H9 (cell line): ENCODE measurements at regions not wholly inside any gene's neighbourhood (a gene's known extent, or its start where the extent isn't known, plus 50 kb on each side); places are given as distances from the start of the nearest gene placed in this dataset.

Experiments
- DNase-seq: peaks from one replicate; pipeline ENCODE4 v3.0.0-alpha.2; 2017
- H2AFZ ChIP-seq: one replicate; pipeline ENCODE4 v1.6.1; 2013; ENCODE audit warnings: mild to moderate bottlenecking, low read length, control low read depth, moderate library complexity
- H2AK5ac ChIP-seq: 2 replicates; pipeline ENCODE4 v1.6.1; 2013; ENCODE audit warnings: low read length, control low read depth, mixed read lengths; ENCODE audit not compliant: insufficient read length
- H2BK120ac ChIP-seq: one replicate; pipeline ENCODE4 v1.6.1; 2013; ENCODE audit warnings: low read depth, mild to moderate bottlenecking, low read length, control low read depth, inconsistent platforms; ENCODE audit not compliant: poor library complexity, severe bottlenecking
- H2BK12ac ChIP-seq: 2 replicates; pipeline ENCODE4 v1.6.1; 2013; ENCODE audit warnings: low read length, control low read depth, mixed read lengths, low read depth; ENCODE audit not compliant: insufficient read length
- H2BK15ac ChIP-seq: 2 replicates; pipeline ENCODE4 v1.6.1; 2013; ENCODE audit warnings: low read depth, low read length, control low read depth
- H2BK20ac ChIP-seq: one replicate; pipeline ENCODE4 v1.6.1; 2013; ENCODE audit warnings: low read depth, mild to moderate bottlenecking, low read length, control low read depth, inconsistent platforms; ENCODE audit not compliant: poor library complexity, severe bottlenecking
- H2BK5ac ChIP-seq: 2 replicates; pipeline ENCODE4 v1.6.1; 2013; ENCODE audit warnings: low read length, control low read depth, mixed read lengths; ENCODE audit not compliant: insufficient read length
- H3K14ac ChIP-seq: 2 replicates; pipeline ENCODE4 v1.6.1; 2013; ENCODE audit warnings: low read length, control low read depth; ENCODE audit not compliant: insufficient read depth
- H3K18ac ChIP-seq: 2 replicates; pipeline ENCODE4 v1.6.1; 2013; ENCODE audit warnings: low read depth, mild to moderate bottlenecking, mixed read lengths, low read length, control low read depth; ENCODE audit not compliant: insufficient read length
- H3K23ac ChIP-seq: 2 replicates; pipeline ENCODE4 v1.6.1; 2013; ENCODE audit warnings: low read length, control low read depth, mixed read lengths, low read depth; ENCODE audit not compliant: insufficient read length
- H3K23me2 ChIP-seq: 2 replicates; pipeline ENCODE4 v1.6.1; 2013; ENCODE audit warnings: low read depth, mild to moderate bottlenecking, mixed read lengths, low read length, control low read depth; ENCODE audit not compliant: insufficient read length, poor library complexity, severe bottlenecking
- H3K27ac ChIP-seq: 2 replicates; pipeline ENCODE4 v1.5.1; 2013; ENCODE audit warnings: low read length, control low read depth, mixed read lengths, low read depth; ENCODE audit not compliant: insufficient read length
- H3K27me3 ChIP-seq: 2 replicates; pipeline ENCODE4 v1.6.1; 2013; ENCODE audit warnings: low read length, control low read depth, inconsistent platforms; ENCODE audit not compliant: insufficient read depth
- H3K4ac ChIP-seq: 2 replicates; pipeline ENCODE4 v1.6.1; 2013; ENCODE audit warnings: low read depth, mild to moderate bottlenecking, control low read depth, inconsistent platforms, low read length, moderate library complexity
- H3K4me1 ChIP-seq: 2 replicates; pipeline ENCODE4 v1.6.1; 2013; ENCODE audit warnings: low read length, control low read depth, inconsistent platforms; ENCODE audit not compliant: insufficient read depth
- H3K4me2 ChIP-seq: 2 replicates; pipeline ENCODE4 v1.6.1; 2013; ENCODE audit warnings: low read length, control low read depth, mixed read lengths; ENCODE audit not compliant: insufficient read length, insufficient read depth
- H3K56ac ChIP-seq: 2 replicates; pipeline ENCODE4 v1.6.1; 2013; ENCODE audit warnings: low read depth, mild to moderate bottlenecking, mixed read lengths, low read length, control low read depth; ENCODE audit not compliant: insufficient read length
- H3K79me1 ChIP-seq: 2 replicates; pipeline ENCODE4 v1.6.1; 2013; ENCODE audit warnings: low read depth, mild to moderate bottlenecking, moderate library complexity, low read length, control low read depth, inconsistent platforms; ENCODE audit not compliant: insufficient read depth, poor library complexity, severe bottlenecking
- H3K79me2 ChIP-seq: 2 replicates; pipeline ENCODE4 v1.6.1; 2013; ENCODE audit warnings: low read length, control low read depth, inconsistent platforms; ENCODE audit not compliant: insufficient read depth
- H3K9ac ChIP-seq: 2 replicates; pipeline ENCODE4 v1.6.1; 2013; ENCODE audit warnings: low read length, control low read depth, mixed read lengths; ENCODE audit not compliant: insufficient read length; ENCODE audit errors: extremely low read depth
- H3K9me3 ChIP-seq: one replicate; pipeline ENCODE4 v1.6.1; 2013; ENCODE audit warnings: low read depth, low read length, inconsistent platforms; ENCODE audit not compliant: control insufficient read depth
- H3T11ph ChIP-seq: one replicate; pipeline ENCODE4 v1.6.1; 2013; ENCODE audit warnings: mild to moderate bottlenecking, low read length, control low read depth, inconsistent platforms
- H4K20me1 ChIP-seq: one replicate; pipeline ENCODE4 v1.6.1; 2013; ENCODE audit not compliant: control insufficient read depth, insufficient read length, insufficient read depth
- H4K5ac ChIP-seq: 2 replicates; pipeline ENCODE4 v1.6.1; 2013; ENCODE audit warnings: low read depth, mild to moderate bottlenecking, mixed read lengths, low read length, control low read depth; ENCODE audit not compliant: insufficient read length
- H4K8ac ChIP-seq: replicated peaks from 2 replicates; pipeline ENCODE4 v1.6.1; 2013; ENCODE audit warnings: low read length, control low read depth, mixed read lengths, low read depth; ENCODE audit not compliant: insufficient read length
- H4K91ac ChIP-seq: 2 replicates; pipeline ENCODE4 v1.6.1; 2013; ENCODE audit warnings: low read depth, mild to moderate bottlenecking, moderate library complexity, mixed read lengths, low read length, control low read depth; ENCODE audit not compliant: insufficient read length
- H3K27ac Mint-ChIP-seq, 3 experiments: 2 replicates in 2 of 3; 3 replicates in 1 of 3; pipeline ENCODE4 v1.8.0; 2020 to 2021; ENCODE audit warnings: mixed read lengths in 3 of 3, mild to moderate bottlenecking in 1 of 3, moderate library complexity in 1 of 3
- H3K27me3 Mint-ChIP-seq: 2 replicates; pipeline ENCODE4 v1.8.0; 2021; ENCODE audit warnings: low read depth, mild to moderate bottlenecking, moderate library complexity, mixed read lengths
- H3K36me3 Mint-ChIP-seq, 3 experiments: 2 replicates in 2 of 3; 3 replicates in 1 of 3; pipeline ENCODE4 v1.8.0; 2020 to 2021; ENCODE audit warnings: low read depth in 3 of 3, mixed read lengths in 3 of 3; ENCODE audit not compliant: insufficient read depth in 1 of 3
- H3K4me1 Mint-ChIP-seq, 2 experiments: 2 replicates each; pipeline ENCODE4 v1.8.0; 2020; ENCODE audit warnings: mixed read lengths in 2 of 2
- H3K4me3 Mint-ChIP-seq, 2 experiments: 2 replicates in 1 of 2; 3 replicates in 1 of 2; pipeline ENCODE4 v1.8.0; 2020 to 2021; ENCODE audit warnings: mild to moderate bottlenecking in 2 of 2, mixed read lengths in 2 of 2, moderate library complexity in 1 of 2
- H3K9me3 Mint-ChIP-seq, 2 experiments: 2 replicates in 1 of 2; 3 replicates in 1 of 2; pipeline ENCODE4 v1.8.0; 2020; ENCODE audit warnings: mild to moderate bottlenecking in 2 of 2, mixed read lengths in 2 of 2, moderate library complexity in 1 of 2
- CTCF ChIP-seq: fragments of 200-600 bp; sonication (generic); conservative IDR thresholded peaks from 3 replicates; pipeline ENCODE4 v1.8.0; 2021; ENCODE audit warnings: antibody characterized with exemption, mild to moderate bottlenecking
- WGBS: extraction: QIAGEN DNeasy Blood & Tissue Kit; methylation state at CpG from one replicate; pipeline ENCODE4 v1.1.7; 2013; ENCODE audit warnings: missing lambda C conversion rate, low lambda C conversion rate, mixed read lengths; ENCODE audit not compliant: insufficient read length; ENCODE audit errors: extremely low coverage; 5-methylcytosine and 5-hydroxymethylcytosine counted together

- H3K23me2 ChIP-seq, result no peaks in the 10 kb centered on the region
- no peaks in the 10 kb centered on the region for H3K4me1 ChIP-seq
- no peaks in the 10 kb centered on the region for H3K27me3 Mint-ChIP-seq
- no CpG with 5 or more reads among the region's 5 CpGs for whole genome bisulfite sequencing
- no peak overlapping the region for H2BK20ac ChIP-seq
- peak overlapping the region in 1 of 3 experiments; percentile 11; a peak in 2 of 7 replicates for H3K27ac Mint-ChIP-seq
- H3K14ac ChIP-seq, result no peak overlapping the region
- no peak overlapping the region for H2AK5ac ChIP-seq
- no peaks in the 10 kb centered on the region for H3K79me2 ChIP-seq
- no peak for DNase-seq
- H3K27me3 ChIP-seq, result no peaks in the 10 kb centered on the region
- no peak overlapping the region for H4K91ac ChIP-seq
- no peak overlapping the region for H2BK15ac ChIP-seq
- no peaks in the 10 kb centered on the region for H3K9me3 Mint-ChIP-seq
- H2BK120ac ChIP-seq, result no peak overlapping the region
- no peak overlapping the region for H3K4ac ChIP-seq
- H3K23ac ChIP-seq, result no peak overlapping the region
- peaks cover 26 to 27% of the 10 kb centered on the region in 2 experiments for H3K4me1 Mint-ChIP-seq
- H3K4me3 Mint-ChIP-seq, result no peak overlapping the region
- H3K56ac ChIP-seq, result no peak overlapping the region
- no peak overlapping the region for H3K9ac ChIP-seq
- H4K5ac ChIP-seq, result no peak overlapping the region
- H4K20me1 ChIP-seq, result no peaks in the 10 kb centered on the region
- H3K36me3 Mint-ChIP-seq, result no peaks in the 10 kb centered on the region
- no peak overlapping the region for H3T11ph ChIP-seq
- no peak overlapping the region for H2BK12ac ChIP-seq
- no peak overlapping the region for H3K4me2 ChIP-seq
- H2AFZ ChIP-seq, result no peak overlapping the region
- H2BK5ac ChIP-seq, result no peak overlapping the region
- H3K18ac ChIP-seq, result no peak overlapping the region
- H3K27ac ChIP-seq, result no peak overlapping the region
- H3K79me1 ChIP-seq, result no peaks in the 10 kb centered on the region
- no peaks in the 10 kb centered on the region for H3K9me3 ChIP-seq
- no peak overlapping the region for H4K8ac ChIP-seq
- no peak for TF ChIP-seq CTCF
Measured at GRCh38 chr15:47959617-47960413, 161.0 kb upstream of the SLC24A5 start.
